Stimulated activated CD8-positive, alpha-beta memory T cell treated with anti-CD3 and anti-CD28 coated beads, Interleukin-7, amount 100 ng/mL, for 4 hours (primary cell): ENCODE measurements at regions not wholly inside any gene's neighbourhood (a gene's known extent, or its start where the extent isn't known, plus 50 kb on each side); places are given as distances from the start of the nearest gene placed in this dataset.

Source experiments
- DNase-seq, 2 donors: peaks; one replicate each; pipeline ENCODE4 v3.0.0-alpha.2; 2020; ENCODE audit warnings: low read depth in 2 of 2

DNA sequence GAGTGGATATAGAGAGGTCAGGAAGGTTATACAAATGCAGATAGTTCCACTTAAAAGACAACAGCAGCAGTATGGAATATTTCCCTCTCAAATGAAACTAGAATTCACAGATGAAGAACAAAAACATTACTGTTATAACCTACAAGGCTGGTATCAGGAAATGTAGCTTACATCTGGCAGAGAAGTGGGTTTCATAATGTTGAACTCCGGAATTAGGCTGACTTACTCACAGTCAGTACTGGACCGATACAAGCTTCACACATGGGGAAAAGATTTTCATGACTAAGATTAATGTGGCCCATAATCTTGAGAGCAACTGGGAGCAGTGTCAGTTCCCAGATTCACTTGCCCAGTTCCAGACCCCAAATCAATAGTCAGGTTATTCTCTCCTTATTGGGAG is 353.9 kb downstream of the DUSP6 start:
- no peak for DNase-seq

DNA sequence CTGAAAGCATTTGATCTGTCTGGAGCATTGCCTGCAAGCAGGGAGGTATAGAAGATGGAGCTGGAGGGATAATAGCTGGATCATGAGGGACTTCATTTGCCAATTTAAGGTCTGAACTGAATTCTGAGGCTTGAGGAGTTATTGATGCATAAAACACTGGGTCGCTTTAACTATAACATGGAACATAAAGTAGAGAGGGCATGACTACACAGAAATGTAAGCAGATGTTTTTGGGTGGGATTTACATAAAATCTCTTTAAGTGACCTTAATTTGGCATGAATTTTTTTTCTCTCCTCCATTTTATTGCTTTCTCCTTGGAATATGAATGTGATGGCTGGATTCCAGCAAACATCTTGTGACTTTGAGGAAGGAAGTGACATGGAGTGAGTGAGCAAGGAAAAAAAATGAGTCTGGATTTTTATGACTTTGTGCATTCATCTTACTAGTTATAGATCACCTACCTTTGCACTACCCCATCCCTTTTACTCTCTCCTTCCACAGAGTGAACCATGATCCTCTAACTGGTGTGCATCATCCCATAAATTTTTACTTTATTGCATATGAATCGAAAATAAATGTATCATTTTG is 356.0 kb downstream of the DUSP6 start:
- no peak for DNase-seq

DNA sequence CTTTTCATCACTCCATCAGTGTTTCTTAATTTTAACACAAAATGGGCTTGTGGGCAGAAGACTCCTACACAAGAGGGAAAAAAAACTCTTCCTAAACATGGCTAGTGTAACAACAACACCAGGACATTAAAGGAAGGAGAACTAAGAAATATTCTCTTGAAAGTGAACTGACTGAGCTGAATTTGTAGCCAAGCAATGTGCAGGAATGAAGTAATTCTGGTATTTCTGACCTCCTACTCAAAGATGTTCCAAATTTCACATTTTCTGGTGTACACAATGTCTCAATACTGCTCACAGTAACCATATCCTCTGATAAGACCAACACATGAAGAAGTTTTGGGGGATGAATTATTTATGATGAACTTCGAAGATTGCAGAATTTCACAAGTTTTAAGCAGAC is 357.3 kb downstream of the DUSP6 start:
- DNase-seq, result no peak

DNA sequence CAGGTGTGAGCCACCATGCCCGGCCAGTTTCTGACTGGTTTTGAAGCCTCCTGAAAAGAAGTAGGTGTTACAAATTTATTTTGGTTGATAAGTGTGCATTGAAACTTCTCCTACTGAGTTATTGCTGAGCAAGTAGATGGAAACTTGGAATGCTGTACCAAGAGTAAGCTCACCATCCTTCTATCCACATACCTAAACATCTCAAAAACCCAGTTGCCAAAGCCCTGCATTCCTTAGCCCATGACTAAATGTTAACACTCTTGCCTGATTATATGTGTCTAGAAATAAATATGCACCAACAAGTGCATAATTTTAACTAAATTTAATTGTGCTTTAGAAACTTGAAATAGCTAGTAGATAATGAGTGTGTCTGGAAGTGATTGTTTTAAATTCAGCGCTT is 357.8 kb downstream of the DUSP6 start:
- no peak for DNase-seq

DNA sequence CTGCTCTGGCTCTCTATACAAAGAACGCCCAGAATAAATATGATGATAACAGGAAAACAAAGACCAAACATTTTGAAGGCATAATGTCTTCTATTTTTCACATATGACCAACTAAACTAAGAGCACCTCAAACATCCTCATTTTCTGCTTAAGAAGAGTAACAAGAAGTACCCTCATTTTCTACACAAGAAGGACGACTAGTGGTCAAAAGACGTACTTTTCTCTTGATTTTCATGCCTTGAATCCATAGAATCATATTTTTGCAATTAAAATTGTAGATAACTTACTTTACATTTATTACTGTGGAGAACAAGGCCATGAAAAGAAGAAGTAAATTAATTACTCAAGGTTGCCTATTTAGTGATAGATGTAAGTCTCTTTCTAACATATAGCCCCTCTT is 358.6 kb downstream of the DUSP6 start:
- DNase-seq, result no peak

DNA sequence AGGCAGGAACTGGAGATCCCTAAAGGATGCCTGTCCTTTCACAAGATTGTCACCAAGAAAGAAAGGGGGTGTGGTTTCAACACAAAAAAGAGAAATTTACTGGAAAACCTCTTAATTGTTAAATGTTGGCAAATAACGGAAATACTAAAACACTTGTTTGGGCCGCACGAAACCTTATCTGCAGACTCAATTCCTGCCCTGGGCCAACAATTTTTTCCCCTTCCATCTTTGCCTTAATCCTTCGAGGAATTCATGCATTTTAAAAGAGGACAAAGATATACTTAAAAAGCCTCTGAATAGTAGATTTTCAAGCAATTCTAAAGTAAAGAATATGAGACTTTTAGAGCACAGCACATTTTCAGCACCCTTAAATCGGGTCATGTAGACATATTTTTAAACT is 366.2 kb downstream of the DUSP6 start:
- DNase-seq, result no peak

DNA sequence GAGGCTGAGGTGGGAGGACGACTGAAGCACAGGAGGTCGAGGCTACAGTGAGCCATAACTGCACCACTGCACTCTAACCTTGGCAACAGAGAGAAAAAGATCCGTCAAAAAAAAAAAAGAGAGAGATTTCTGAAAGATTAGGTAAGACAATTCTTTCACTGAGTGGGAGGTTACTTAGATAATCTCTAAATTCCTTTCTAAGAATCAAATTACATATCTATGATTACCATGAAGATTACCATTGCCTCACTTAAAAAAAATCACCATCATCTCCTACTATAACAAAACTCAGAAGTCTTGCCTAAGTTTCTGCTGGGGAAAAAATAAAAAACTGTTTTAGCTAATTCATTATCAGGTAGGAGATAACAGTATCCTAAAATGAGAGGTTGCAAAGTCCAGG is 366.7 kb downstream of the DUSP6 start:
- no peak for DNase-seq

DNA sequence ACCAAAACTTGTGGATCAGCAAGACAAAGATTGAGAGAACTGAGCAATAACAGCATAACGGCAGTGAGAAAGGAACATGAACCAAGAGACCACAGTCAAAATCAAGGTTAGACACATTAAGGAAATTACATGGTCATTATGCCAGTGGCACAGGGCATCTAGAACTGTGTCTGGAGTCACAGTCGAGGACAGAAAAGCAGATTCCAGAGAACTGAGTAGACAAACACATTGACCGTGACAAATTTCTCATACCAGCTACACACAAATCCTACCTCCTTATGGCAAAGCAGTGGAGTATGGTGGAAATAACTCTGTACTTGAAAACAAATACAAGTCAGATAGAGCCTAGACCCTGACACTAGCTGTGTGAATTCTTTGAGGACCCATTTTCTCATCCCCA is 367.3 kb downstream of the DUSP6 start:
- DNase-seq, result no peak

DNA sequence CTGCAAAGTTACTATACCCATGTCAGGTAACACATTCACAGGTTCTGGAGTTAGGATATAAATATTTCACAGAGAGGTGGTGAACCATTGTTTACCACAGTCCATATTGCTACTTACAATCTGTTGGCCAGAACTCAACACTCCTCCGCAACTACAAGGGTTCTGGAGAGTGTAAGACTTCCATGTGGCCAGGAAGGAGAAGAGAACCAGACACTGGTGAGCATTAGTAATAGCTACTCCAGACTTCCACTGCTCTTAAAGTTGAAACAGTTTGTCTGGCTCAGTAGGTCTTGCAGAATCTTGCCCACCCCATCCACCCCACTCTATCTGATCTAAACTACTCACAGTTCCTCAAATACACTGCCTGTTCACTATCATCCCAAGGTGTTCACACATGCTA is 369.6 kb downstream of the DUSP6 start:
- no peak for DNase-seq

DNA sequence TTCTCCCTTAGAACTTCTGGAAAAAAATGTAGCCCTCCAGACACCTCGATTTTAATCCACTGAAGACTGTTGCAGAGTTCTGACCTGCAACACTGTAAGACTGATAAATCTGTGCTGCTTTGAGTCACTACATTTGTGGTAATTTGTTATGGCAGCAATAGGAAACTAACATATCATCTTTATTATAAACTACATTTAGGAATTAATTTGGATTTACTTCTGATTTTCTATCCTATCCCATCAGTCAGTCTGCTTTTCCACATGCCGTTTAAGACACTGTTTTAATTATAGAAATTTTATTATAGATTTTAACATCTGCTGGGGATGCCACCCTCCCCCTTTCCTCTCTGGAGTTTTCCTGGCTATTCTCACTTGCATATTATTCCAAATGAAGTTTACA is 375.2 kb downstream of the DUSP6 start:
- DNase-seq, result no peak

DNA sequence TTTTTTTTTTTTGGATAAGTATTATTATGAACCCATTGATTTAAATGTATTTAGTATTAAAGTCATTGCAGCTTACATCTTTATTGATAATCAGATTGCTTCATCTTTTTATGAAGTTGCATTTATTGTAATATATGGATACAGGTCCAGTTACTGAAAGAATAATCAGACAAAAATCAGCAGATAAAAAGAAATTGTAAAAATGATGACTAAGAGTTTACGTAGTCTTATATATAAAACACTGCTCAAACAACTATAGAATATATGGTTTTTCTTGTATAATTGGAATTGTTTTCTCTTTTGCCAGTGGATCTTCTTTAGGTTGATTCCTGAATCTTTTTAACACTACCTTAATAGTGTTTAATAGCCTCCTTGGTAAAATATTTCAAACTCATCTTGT is 378.3 kb downstream of the DUSP6 start:
- no peak for DNase-seq

DNA sequence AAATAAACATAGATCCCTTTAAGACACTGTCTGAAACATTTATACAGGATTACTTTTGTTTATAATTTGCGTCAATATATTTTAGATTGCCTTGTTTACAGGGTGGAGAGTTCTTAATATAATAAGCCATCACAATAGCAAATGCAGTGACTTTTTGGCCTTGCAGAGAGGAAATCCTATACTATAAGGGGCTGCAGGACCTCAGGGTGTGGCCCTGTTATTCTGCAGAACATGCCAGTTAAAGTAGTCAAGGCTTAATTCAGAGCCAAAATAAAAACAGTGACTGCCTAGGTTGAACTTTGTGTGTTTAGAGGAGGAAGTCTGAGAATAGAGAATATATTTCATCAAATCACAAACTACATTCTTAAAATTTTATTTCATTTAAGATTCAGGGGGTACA is 381.6 kb downstream of the DUSP6 start:
- no peak for DNase-seq

DNA sequence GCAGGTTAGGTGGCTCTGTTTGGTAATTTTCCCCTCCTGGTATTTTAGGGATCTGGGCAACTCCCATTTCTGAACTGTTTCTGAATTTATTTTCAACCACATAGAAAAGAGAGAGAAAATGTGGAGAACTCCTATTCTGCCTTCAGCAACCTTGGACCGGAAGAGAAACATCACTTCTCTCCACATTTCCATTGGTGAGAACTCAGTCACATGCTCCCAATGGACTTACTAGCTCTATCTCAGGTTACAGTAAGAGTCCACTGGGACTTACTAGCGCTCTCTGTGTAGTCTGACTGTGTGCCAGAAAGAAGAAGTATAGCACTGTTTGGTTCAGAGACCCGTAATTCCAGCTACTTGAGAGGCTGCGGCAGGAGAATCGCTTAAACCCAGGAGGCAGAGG is 383.2 kb downstream of the DUSP6 start:
- DNase-seq, result no peak

DNA sequence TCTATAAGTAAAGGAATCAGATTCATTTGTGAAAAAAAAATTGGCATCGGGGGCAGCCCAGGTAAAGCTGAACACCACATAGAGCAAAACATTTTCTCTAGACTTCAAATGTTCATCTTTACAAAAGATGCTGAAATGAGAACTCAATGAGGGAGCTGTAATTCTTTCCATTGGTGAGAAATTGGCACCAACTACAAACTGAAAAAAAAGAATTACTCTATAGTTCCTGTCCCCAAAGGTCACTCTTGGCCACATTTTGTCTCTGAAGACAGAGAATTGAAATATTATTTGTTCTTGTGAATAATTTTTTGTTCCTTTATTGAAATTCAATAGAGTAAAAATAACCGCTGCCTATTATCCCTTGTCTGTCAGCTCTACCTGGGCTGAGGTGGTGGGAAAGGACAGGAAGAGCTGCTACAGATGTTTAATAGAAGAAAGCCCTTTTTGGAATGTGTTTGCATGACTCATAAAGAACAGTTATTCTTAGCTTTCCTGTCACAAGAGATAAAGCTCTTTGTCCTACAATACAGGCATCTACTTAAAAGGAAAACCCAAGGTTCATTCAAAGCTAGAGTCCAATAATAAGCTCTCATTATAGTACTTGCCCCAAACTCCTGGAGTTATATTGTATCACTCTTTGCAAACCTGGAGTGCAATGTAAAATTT is 380.1 kb upstream of the KITLG start:
- DNase-seq, result no peak

DNA sequence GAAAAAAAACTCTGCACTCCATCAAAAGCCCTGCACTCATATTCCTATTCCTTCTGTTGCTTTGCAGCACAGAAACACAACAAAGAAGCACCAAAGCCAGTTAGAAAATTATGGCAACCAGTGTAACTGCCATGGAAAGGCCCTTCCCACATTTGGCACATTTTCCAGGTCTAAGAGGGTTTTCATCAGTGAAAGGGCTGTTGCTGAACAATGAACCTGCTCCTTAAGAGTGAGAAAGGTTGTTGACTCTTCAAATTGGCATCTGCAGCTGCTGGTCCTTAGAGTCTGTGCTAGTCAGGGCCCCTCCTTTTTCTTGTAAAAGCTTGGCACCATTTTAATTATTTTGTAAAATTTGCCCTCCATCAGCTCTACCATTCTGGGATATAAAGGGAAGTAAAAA is 378.7 kb upstream of the KITLG start:
- no peak for DNase-seq

DNA sequence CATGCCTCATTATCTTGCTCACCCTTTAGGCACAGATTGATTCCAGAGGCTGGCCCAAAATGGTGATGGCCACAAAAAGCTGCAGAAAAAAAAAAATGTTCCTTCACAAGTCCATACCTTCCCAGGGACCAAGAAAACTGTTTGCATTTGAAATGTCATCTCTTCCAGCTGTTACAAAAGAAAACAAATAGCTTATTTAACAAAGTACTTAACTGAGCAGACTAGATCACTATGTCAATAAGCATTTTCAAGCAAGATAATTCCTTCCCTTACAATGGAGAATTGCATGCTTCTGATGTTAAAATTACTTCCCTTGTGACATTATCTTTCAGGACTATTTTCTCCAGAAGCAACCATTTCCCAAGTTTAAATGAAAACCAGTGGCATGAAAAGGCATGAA is 377.9 kb upstream of the KITLG start:
- no peak for DNase-seq

DNA sequence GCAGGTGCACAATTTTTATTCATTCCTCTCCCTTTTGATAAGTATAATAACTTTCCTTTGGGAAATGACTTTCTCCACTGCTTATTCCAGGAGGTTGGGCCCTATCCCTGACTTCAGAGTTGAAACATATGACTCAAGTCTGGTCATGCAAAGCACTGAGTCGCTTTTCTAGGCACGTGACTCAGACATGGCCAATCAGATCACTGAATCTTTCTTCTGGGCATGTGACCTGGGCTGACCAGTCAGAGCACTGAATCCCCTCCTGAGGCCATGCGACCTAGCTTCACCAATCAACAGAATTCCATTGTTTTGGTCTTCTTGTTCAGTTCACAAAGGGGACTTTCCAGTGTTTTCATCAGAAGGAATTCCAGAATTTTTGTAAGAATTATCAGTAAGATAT is 377.1 kb upstream of the KITLG start:
- DNase-seq, result no peak

DNA sequence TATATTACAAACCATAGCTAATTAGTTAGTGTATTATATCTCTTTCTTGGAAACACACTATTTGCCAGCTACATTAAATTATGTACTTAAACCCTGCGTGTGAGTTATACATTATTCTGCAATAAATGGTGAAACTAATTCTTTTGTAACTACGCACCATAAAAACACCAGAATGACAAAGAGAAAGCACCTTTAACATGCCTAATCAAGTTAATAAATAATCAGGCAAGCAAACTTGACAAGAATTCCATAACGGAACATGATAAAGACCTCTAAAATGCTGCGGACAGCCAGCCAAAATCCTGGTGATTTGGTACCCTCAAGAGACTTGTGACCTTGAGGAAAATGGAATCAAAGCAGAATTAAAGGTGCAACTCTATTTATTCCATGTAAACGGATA is 375.3 kb upstream of the KITLG start:
- no peak for DNase-seq

DNA sequence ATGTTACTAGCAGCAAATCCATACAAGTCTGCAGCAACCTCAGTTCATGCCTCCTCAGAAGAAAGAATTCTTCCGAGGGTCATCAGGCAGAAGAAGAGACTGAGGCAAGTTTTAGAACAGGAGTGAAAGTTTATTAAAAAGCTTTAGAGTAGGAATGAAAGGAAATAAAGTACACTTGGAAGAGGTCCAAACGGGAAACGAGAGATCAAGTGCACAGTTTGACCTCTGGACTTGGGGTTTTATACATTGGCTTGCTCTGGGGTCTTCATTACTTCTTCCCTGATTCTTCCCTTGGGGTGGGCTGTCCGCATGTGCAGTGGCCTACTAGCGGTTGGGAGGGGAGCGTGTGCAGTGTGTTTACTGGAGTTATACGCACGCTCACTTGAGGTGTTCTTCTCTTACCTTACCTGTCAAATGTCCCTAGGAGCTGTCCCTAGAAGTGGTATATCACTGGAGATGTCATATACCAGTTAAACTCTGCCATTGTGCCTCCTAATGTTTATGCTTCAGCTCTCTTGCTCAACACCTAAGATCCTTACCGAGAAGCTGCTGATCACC is 372.8 kb upstream of the KITLG start:
- no peak for DNase-seq

DNA sequence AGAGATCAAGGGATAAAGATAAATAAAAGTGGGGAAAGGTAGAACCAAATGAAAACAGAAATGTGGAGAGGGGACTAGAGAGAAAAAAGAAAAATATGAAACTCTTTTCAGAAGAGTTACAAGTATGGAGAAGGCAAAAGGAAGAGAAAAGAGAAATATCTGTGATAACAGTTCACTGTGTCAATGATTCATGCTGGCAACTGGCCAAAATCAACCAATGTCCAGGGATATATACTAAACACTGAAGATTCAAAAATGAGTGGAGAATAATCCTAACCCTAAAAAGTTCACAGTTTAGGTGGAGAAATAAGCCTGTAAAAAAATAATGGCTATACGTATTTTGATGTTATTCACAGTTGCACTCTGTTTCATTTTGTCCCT is 372.3 kb upstream of the KITLG start:
- no peak for DNase-seq

DNA sequence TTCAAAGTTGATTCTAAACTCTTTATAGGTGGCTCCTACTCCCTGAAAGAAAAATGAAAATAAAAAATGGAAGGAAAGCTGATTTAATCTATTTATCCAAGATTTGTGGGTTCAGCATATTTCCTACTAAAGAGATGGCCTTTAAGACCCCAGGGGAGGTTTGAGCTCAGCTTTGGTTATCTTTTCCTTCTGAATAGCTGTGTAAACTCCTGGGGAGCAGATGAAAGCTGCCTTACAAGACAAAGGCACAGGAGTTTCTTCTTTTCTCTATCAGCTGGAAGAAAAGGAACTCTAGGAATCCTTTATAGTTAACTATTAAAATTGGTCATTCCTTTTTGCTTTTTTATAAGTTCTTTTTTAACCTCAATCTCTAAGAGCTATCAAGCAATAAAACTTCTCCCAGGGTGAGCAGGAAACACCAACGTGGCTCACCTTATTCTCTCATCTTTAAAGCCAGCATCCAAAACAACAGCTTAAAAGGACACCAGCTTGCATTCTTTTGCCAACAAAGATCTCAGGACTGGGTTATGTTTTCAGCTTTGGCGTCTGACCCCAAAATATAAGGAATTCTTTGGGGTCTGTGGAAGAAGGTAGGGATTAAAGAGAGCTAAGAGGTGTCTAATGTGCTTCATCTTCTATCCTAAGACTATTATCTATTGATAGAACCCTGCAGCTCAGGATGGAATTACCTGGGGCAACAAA is 371.7 kb upstream of the KITLG start:
- no peak for DNase-seq

DNA sequence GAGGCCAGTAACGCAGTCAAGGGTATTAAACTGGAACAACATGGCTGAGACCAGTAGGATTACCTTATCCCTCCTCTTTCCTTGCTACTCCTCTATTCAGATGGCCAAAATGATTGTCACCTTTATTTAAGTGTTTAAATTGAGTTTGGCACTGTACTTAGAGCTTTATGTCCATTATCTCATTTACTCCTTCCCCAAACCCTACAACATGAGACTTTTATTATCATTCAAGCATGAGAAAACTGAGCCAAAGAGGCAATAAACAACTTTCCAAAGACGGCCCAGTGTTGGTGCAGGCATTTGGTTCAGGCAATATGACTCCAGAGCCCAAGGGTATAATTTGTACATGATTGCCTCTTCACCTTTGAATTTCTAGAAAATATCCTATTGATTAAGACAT is 370.9 kb upstream of the KITLG start:
- no peak for DNase-seq

DNA sequence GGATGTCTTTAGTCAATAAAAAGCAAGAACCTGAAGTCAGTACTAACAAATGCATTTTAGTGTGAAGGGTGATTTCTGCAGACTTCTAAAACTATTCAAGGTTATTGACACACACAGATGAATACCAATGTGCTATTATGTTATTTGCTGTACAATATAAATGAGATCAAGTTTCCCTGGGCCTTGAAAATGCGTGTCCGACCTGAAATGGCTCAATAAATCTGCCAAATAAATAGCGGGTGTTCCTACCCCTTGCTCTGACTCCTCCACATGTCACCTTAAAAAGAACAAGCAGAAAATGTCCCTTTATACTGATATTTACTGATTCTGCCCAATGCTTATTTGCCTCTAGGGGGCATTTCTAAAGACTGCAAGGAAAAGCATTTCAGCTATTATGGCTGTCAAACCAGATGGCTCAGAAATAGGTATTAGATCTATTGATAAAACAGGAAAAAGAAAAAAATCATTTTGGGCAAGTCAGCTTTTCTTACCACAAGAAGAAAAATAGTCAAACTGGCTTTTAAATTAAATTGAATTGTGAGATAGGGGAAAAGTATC is 367.3 kb upstream of the KITLG start:
- no peak for DNase-seq
